ENCODE measurements at regions not wholly inside any gene's neighbourhood (a gene's known extent, or its start where the extent isn't known, plus 50 kb on each side); places are given as distances from the start of the nearest gene placed in this dataset.

DNA sequence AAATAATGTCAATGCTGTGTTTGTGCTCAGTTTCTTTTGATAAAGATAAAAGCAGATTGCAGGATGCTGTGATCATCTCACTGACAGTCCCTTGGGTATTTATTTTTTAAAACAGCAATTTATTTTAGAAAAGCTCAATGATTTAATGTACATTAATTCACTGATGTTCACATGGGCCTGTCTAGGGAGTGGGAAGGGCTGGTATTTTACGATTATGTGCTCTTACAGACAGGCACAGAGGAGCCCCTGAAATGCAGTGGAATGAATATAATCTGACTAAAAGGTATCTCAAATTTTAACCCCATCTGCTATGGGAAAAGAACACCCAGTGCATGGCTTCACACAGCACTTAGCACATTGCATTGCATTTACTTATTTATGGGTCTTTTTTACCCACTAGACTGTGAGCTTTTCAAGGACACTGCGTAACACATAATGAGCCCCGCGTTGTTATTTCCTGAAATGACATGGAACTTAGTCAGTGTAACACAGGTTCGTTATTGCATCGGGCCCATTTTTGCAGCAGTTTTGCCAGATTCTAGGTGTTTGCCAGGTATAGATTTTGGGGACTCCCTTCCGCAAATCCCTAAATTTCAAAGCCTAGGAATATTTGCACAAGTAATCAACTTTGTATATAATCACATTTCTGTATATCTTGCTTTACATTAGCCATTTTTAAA is 425.3 kb upstream of the FBXO33 start:
- no peak for DNase-seq (ENCODE audit: low read depth in 3 of 3, low spot score in 2 of 3)

DNA sequence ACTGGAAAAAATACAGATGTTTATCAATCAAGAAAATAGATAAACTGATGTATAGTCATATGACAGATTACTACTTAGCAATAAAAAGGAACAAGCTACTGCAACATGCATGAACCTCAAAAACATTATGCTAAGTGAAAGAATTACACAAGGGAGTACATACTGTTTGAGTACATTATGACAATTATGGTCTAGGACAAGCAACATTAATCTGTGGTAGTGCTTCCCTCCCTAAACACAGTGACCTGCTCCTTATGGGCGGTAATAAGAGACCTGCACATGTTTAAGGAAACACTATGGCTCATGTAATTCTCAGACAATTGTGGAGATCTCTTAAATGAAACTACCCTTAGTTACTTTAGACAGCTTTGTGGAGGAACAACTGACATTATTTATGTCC is 421.2 kb upstream of the FBXO33 start:
- DNase-seq (ENCODE audit: low read depth in 3 of 3, low spot score in 2 of 3): no peak

DNA sequence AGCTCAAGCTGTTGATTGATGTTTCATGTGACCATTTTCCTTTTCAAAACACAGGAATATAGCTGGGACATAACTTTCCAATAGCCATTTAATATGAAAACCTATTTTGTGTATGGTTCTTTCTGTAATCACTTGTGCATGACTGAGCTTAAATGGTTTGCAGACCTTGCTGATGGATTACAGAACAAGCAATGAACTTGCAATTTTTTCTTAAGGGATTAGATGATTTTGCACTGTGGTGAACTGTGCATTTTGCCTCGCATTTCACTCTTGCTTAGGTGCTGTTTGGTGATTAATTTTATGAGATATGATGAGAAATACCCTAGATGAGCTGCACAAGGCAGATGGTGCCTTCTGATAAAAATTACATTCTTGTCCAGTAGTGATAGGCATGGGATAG is 419.0 kb upstream of the FBXO33 start:
- no peak for DNase-seq (ENCODE audit: low read depth in 3 of 3, low spot score in 2 of 3)

DNA sequence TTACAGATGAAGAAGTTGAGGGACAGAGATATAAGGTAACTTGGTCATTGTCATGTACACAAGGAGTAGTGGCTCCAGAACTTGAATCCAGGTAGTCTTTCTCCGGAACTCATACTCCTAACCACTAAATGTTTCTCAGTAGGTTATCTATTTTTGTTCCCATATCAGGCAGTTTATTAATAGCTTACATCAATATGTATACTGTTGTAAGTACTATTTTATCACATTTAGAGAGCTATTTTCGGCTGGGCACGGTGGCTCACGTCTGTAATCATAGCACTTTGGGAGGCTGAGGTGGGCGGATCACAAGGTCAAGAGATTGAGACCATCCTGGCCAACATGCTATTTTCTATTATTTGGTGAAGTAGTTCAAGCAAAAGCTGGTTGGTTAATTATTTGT is 415.6 kb upstream of the FBXO33 start:
- DNase-seq (ENCODE audit: low read depth in 3 of 3, low spot score in 2 of 3): no peak

DNA sequence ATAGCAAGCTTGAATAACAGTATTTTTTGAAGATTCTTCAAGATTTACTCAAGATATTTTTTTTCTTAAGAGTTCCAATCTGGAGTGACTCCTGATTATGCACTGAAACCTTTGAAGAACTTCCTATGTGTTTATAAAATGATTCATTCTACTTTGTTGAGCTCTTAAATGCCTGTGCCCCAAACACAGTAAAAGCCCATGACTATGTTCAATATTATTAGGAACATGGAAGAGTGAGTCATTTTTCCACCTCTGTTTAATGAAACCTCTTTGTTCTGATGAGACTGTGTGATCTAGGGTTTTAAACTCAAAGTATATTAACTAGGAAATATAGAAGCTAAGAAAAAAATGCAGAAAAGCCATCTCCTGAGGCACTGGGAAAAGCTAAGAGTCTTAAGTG is 415.0 kb upstream of the FBXO33 start:
- no peak for DNase-seq (ENCODE audit: low read depth in 3 of 3, low spot score in 2 of 3)

DNA sequence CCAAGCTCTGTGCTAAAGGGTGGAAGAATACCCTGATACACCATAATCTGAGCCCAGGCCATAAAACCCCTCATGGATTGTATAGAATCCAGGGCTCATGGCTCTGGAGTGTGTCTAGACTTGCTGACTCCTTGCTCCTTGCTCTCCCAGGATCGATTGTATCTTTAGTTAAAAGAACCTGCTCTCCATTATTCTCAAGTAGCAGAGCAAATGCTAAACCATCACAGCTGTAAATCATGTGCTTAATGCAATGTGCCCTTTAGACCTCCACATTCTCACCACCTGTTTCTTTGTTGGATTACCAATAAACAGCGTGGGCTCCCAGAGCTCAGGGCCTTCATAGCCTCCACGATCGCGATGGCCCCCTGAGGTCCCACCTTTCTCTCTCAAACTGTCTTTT is 411.6 kb upstream of the FBXO33 start:
- DNase-seq (ENCODE audit: low read depth in 3 of 3, low spot score in 2 of 3): no peak

DNA sequence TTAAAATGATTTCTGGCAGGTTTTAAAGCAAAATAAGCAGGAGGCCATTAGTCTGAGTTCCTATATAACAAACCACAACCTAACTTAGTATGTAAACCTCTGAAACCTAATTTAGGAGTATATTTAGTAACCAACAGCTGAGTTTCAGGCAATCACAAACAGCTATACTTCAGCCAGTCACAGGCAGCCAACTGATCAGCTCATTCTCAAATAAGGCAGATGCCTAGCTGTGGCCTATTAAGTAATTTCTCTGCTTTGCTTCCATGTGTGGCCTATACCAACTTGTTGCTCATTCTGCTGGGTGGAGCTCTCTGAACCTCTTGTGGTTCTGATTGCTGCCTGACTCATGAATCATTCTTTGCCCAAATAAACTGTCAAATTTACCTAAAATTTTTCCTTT is 408.9 kb upstream of the FBXO33 start:
- DNase-seq (ENCODE audit: low read depth in 3 of 3, low spot score in 2 of 3): no peak

DNA sequence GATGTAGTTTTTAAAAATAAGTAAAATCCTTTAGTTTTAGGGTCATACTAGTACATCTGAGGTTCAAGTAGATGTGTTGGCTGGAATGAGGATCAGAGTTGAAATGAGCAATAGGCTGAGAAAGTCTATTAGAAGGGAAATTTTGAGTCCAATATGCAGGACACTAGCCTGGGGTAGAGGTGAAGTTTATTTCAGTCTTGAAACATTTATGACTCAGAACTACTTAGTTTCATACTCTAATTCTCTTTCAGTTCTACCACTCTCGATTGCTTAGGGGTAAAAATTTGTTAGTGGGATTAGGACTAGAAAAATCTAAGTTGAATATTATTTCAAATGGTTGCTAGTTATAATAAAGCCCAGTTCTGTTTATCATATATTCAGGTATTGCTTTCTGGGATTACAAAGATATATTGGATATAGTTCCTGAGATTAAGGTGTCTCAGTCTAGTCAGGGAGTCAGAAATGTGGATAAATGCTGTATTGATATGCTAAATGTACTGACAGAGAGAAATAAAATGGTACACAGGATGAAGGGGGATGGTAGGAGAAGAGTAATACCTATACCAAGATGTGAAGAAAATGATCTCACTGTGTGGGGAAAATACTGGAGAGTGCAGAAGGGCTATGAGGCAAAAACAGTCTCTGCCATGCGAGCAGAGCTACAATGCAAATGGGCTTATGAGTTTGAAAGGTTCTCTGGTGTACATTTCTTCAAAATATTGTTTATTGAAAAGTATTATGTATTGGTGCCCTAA is 395.8 kb upstream of the FBXO33 start:
- no peak for DNase-seq (ENCODE audit: low read depth in 3 of 3, low spot score in 2 of 3)

DNA sequence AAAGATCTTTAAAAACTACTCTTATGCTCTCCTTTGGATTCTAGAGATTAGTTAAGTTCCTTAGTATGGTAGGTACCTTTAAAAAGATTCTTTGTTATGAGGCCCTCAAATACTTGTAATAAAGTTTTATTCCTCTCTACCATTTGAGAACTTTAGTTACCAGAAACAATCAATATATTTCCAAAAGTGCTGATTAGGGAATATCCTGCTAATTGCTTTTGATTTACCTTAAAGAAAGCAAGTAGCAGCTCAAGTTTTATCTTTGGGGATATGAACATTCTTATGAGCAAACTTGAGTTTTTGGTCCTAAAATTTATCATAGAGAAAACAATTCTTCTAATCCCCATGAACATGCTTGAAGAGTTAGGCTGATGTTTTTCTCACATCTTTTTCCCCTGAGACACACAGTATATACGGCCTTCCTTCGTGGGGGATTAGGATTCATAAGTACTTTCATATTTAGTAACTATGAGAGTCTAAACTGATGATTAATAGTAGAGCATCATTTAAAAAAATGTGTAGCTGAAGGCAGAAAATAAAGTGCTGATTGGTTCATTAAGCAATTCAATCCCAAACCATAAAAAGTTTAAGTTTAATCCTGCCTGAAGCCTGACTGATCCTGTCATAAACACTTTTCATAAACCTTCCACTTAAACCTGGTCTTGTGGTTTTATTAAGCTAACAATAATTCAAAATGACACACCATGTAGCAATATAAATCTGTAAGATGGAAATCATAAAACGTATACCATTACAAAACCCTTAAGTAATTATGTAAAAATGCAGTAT is 380.5 kb upstream of the FBXO33 start:
- DNase-seq (ENCODE audit: low read depth in 3 of 3, low spot score in 2 of 3): no peak

DNA sequence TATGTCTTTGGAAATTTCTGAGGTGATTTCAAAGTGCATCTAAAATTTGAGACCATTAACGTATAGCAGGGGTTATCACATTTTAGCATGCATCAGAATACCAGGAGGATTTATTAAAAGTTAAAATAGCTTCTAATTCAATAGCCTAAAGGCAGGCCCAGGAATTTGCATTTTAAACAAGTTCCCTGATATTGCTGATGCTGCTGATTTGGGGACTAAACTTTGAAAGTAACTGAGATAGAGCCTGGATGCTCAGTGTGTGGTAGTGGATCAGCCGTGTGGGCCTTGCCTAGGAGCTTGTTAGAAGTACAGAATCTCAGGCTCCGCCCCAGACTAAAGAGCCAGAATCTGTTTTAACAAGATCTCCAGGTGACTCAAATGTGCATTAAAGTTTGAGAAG is 375.0 kb upstream of the FBXO33 start:
- DNase-seq (ENCODE audit: low read depth in 3 of 3, low spot score in 2 of 3): no peak

DNA sequence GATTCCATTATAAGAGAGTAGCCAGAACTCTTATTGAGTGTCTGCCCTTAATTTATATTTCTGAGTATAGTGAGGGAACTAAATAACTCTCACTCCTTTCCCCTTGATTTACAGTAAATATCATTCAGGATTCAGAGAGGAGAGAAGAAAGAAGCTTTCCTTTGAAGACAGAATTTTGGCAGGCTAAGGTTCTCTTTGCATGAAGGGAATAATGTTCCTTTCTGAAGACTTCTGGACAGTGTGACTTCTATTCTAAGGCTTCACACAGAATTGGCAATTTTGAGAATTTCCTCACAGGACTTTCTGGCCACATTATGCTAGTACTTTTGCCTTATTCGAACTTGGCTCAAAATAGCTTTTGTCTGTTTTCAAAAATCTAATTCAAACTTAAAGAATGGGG is 352.2 kb upstream of the FBXO33 start:
- DNase-seq (ENCODE audit: low read depth in 3 of 3, low spot score in 2 of 3): no peak

DNA sequence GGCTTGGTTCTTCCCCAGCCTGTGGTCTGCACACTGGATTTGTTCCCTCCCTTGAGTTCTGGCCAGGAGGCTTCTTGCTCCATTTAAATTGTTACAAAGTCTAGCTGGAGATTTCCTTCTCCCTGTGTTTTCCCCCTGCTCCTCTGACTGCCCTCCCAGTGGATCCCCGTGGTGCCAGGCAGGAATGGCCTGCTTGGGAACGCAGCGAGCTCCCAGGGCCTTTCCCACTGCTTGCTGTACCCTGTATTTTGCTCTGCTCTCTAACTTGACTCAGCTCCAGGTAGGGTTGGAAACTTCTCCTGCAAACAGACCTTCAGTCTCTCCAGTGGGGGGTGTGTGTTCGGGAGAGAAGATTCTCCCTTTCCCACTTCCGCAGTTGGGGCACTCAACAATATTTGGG is 349.2 kb upstream of the FBXO33 start:
- DNase-seq (ENCODE audit: low read depth in 3 of 3, low spot score in 2 of 3): no peak

DNA sequence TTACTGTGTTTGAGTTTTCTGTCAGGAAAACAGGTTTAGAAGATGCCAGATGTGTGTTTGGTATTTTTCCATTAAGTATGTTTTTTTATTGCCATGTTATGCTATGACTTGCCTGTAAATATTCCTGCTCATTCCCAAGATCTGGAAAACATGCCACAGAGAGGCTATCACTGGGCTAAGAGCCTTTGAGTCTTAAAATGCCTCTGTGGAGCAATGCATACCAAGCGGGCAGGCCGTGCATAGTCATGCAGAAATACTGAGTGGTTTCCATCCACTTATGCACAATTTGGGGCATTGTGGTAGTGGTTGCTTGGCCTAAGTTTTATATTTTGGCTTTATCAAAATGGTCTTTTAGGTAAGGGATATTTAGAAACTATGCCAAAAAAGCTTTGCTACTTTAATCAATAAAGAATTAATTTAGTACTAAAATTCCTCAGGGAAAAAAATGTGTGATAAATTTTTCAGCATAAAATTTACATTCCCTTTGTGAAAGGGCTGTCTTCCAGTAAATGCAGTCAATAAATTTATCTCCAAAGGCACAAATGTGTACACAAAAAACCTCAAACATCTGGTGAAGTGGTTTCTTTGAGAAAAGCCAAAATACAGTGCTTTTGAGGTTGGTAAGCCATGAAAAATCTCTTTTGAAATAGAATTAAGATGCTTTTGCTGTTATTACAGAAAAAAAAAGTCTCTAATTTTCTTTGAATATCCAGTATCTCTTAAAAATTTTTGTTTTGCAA is 341.3 kb upstream of the FBXO33 start:
- no peak for DNase-seq (ENCODE audit: low read depth in 3 of 3, low spot score in 2 of 3)

DNA sequence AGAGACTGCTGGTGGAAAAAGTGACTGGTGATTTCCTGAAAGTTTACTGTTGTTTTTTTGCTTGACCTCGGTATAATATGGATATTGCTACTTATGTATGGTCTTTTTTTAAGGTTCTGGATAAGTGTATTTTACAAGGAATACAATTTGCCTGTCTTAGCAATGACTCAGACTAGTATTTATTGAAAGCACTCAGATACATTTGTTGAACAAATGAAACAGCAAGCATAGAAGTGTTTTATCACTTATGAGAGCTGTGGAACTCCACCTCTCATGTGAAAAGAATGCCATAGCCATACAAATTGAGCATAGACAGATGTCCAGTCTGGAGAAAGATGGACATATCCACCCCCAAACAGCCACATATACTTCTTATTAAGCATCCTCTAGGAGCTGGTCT is 340.4 kb upstream of the FBXO33 start:
- no peak for DNase-seq (ENCODE audit: low read depth in 3 of 3, low spot score in 2 of 3)

DNA sequence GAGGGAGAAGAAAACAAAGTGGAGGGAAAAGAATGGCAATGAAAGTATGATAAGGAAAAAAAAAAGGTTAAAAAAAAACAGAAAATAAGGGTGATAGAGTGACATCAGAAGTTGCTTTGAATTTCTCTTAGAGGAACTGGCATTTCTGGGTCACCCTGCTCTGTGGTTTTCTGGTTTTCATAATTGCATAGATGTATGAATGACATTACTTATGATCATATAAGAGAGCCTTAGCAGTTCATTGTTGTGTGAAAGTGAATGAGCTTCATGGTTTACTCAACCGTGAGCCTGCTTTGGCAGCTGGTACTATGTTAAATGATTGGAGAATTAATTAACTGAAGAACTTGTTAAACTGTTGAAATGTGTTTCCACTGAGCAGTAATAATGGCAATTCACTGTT is 336.4 kb upstream of the FBXO33 start:
- no peak for DNase-seq (ENCODE audit: low read depth in 3 of 3, low spot score in 2 of 3)

DNA sequence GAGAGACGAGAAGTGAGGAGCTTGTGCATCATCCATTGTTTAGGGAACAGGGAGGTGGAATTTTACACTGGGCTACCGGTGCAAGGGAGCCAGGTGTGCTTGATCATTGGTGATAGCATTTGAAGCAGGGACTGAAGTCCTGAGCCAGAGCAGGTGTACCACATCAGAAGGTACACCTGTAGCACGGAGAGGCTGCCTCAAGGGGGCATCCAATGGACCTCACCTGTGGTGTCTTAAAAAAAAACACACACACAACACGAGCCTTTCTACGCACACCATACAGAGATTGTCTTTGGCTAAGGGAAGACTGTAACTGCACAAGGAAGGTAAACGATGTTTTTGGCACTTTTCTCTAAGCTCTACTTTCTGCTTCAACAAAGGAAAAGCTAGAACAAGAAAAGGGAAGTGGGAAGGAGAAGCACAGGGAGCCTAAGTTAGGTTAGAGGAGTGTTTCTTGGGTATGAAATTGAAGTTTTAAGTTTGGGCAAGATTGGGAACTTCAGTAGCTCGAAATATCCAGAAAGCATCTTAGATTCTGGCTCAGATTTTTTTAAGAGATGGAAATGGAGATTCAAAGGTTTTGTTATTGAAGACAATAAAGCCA is 334.3 kb upstream of the FBXO33 start:
- DNase-seq (ENCODE audit: low read depth in 3 of 3, low spot score in 2 of 3): no peak

DNA sequence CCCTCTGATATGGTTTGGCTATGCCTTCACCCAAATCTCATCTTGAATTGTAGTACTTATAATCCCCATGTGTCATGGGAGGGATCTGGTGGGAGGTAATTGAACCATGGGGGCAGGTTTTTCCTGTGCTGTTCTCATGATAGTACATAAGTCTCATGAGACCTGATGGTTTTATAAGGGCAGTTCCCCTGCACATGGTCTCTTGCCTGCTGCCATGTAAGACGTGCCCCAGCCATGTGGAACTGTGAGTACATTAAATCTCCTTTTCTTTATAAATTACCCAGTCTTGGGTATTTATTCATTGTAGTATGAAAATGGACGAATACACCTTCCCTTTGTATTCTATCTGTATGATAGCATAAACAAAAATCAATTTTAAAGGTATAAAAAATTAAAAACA is 333.4 kb upstream of the FBXO33 start:
- no peak for DNase-seq (ENCODE audit: low read depth in 3 of 3, low spot score in 2 of 3)

DNA sequence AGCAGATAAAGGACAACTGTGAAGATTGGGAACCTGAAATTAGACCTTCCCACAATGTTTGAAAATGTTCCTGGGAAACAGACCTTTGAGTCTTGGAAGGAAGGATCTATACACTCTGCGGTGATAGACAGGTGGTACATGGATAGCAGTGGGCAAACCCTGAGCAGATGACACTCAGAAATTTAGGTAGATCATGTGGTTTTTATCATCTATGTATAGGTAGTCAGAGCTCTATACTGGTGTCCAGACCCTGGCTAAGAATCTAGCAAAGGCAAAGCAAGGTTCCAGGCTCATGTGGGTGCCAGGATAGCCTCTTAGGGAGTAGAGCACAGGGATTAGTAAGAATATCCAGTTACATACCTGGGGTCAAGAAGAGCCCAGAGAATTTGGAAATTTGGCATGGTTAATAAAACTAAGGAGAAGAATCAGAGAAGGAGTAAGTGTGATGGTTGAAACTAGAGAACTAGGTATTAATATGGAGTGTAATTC is 331.2 kb upstream of the FBXO33 start:
- no peak for DNase-seq (ENCODE audit: low read depth in 3 of 3, low spot score in 2 of 3)

DNA sequence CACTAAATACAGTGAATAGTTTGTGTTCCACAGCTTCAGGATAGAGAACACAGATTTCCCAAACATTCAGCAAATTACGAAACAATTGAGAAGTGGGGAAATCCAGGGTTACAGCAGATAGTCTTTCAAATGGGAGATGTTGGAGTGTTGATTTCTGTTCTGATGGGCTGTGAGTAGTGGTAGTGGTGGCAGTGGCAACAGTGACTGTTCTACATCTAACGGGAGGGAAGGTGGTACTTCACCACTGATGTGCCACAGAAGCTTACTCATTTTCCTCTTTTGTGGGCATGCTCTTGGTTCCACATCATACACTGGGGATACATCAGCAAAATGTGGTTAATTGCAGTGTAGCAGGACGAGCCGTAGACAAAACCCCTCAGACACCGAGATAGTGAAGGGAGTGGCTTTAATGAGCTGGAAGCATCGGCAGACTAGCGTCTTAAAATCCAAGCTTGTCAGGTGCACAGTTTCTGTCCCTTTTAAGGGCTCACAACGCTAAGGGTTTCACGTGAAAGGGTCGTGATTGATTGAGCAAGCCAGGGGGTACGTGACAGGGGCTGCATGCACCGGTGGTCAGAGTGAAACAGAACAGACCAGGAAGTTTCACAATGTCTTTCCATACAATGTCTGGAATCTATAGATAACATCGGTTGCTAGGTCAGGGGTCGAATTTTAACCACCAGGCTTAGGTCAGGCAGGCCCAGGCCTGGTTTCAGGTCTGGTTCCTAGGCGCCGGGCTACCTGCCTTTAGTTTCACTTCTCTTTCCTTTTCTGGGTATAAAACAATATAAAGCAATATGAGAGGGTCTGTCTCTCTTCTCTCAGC is 330.6 kb upstream of the FBXO33 start:
- DNase-seq (ENCODE audit: low read depth in 3 of 3, low spot score in 2 of 3): no peak

All from right renal cortex interstitium (tissue), 3 donors.